GM10266 (cell line): ENCODE measurements at regions not wholly inside any gene's neighbourhood (a gene's known extent, or its start where the extent isn't known, plus 50 kb on each side); places are given as distances from the start of the nearest gene placed in this dataset.

ENCODE experiments used
- DNase-seq: peaks from one replicate; pipeline ENCODE4 v3.0.0; 2012; ENCODE audit errors: extremely low spot score
- TF ChIP-seq, protein P1 (sequence below): IDR thresholded peaks from 2 replicates; pipeline ENCODE4 v1.5.1; 2012; ENCODE audit warnings: mild to moderate bottlenecking, low read depth; ENCODE audit not compliant: control insufficient read depth, insufficient read depth; ENCODE audit errors: missing control alignments

- no peak for DNase-seq
- TF ChIP-seq, protein P1, sequence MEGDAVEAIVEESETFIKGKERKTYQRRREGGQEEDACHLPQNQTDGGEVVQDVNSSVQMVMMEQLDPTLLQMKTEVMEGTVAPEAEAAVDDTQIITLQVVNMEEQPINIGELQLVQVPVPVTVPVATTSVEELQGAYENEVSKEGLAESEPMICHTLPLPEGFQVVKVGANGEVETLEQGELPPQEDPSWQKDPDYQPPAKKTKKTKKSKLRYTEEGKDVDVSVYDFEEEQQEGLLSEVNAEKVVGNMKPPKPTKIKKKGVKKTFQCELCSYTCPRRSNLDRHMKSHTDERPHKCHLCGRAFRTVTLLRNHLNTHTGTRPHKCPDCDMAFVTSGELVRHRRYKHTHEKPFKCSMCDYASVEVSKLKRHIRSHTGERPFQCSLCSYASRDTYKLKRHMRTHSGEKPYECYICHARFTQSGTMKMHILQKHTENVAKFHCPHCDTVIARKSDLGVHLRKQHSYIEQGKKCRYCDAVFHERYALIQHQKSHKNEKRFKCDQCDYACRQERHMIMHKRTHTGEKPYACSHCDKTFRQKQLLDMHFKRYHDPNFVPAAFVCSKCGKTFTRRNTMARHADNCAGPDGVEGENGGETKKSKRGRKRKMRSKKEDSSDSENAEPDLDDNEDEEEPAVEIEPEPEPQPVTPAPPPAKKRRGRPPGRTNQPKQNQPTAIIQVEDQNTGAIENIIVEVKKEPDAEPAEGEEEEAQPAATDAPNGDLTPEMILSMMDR = no peak
These were observed 284.5 kb upstream of the PLSCR5 start for GRCh38 chr3:146889626-146890025.

DNA sequence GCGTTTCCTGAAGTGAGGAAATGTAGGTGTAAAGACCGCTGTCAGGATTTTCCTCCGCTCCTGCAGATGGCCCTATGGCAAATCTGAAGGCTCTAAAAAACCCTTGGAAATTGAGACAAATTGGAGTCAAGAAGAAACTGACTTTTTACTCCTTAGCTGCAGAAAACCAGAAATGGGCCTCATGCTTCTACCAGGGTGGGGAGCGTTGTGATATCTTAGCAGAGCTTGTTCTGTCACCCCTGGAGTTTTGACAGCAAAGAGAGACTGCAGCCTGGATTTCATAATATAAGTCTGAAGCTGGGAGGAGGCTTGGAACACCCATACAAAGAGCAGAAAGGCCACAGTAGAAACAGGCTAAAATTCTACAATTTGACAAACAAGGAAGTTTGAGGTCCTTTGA, 283.0 kb upstream of the PLSCR5 start:
- TF ChIP-seq, protein P1 = no peak
- DNase-seq = no peak

DNA sequence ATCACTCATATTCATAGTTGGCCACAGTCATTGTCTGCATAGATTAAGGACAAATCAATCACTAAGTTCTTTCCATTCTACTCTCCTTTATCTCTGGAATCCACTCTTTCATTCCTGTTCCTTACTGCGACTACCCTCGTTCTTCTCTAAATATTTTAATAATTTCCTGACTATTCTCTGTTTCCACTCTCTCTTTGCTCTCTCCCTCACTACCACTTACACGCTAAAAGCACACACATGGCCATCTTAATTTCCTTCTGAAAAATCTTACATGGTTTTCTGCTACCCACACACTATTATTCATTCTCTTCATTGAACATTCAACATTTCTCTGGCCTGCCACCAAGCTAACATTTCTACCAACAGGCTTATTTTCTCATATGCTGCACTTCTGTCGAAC, 279.6 kb upstream of the PLSCR5 start:
- no peak for DNase-seq
- TF ChIP-seq, protein P1 = no peak

- TF ChIP-seq, protein P1 = no peak
- no peak for DNase-seq
These were observed 279.1 kb upstream of the PLSCR5 start for GRCh38 chr3:146884296-146884695.

- no peak for DNase-seq
- TF ChIP-seq, protein P1 = no peak
These were observed 278.1 kb upstream of the PLSCR5 start for GRCh38 chr3:146883288-146883687.

GRCh38 chr3:146881966-146882760, 277.0 kb upstream of the PLSCR5 start:
- TF ChIP-seq, protein P1 = no peak
- DNase-seq = no peak

DNA sequence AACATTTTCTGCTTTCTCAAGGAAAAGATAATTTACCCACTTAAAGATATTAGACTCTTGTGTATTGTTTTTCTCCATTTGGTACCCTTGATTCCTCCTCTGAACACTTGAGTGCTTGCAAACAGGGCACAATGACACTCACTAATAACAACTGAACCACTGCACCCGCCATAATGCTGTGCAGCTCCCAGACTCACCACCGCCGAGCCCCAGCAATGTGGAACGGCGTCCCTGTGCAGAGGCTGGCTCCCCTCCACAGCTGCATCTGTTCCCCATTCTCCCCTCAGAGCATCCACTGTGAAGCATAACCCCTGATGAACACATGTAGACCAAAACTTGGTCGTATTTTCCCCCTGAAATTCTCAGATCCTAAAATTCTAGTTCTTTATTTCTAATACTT, 276.2 kb upstream of the PLSCR5 start:
- TF ChIP-seq, protein P1 = no peak
- no peak for DNase-seq
